Activated CD4-positive, alpha-beta T cell treated with anti-CD3 and anti-CD28 coated beads, Interleukin-2, amount 10 ng/mL, durations not matched to agents 24 days and 14 days (primary cell): ENCODE measurements at regions not wholly inside any gene's neighbourhood (a gene's known extent, or its start where the extent isn't known, plus 50 kb on each side); places are given as distances from the start of the nearest gene placed in this dataset.

Source experiments
- DNase-seq: peaks from one replicate; pipeline ENCODE4 v3.0.0; 2022
- H3K27ac Mint-ChIP-seq: one replicate; pipeline ENCODE4 v1.8.0; 2022; ENCODE audit warnings: mild to moderate bottlenecking, mixed read lengths
- H3K27me3 Mint-ChIP-seq: one replicate; pipeline ENCODE4 v1.8.0; 2022; ENCODE audit warnings: mixed read lengths
- H3K36me3 Mint-ChIP-seq: one replicate; pipeline ENCODE4 v1.8.0; 2022; ENCODE audit warnings: low read depth, mild to moderate bottlenecking, mixed read lengths
- H3K4me1 Mint-ChIP-seq: one replicate; pipeline ENCODE4 v1.8.0; 2021; ENCODE audit warnings: mixed read lengths
- H3K4me3 Mint-ChIP-seq: one replicate; pipeline ENCODE4 v1.8.0; 2022; ENCODE audit warnings: mild to moderate bottlenecking, moderate library complexity, mixed read lengths
- H3K9me3 Mint-ChIP-seq: one replicate; pipeline ENCODE4 v1.8.0; 2021; ENCODE audit warnings: mixed read lengths
- intact Hi-C: fragments of 100-400 bp; cut with micrococcal nuclease; formaldehyde crosslinking; loops from one replicate; pipeline ENCODE4 v1.15.1; 2023

DNA sequence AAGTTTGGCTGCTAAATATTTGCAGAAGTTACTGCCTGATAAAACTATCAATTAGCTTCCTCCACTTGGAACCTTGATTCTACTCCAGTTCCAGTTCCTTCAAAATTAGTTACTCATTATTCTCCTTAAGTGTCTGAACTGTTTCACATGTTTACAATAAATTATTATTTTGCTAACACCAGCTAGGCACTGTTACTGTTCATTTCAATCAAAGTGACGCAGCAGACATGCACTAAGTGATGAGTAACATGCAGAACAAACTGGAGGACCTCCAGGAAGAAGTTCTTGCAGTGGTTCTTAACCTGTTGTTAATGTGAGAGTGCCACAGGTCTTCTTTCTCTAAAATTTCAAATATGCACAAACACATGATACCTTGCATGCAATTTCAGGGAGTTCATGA lies 491.8 kb upstream of the SEMA3A start:
- H3K27ac Mint-ChIP-seq: no peak overlapping the region
- no peaks in the 10 kb centered on the region for H3K4me1 Mint-ChIP-seq
- H3K27me3 Mint-ChIP-seq: no peaks in the 10 kb centered on the region
- H3K4me3 Mint-ChIP-seq: no peak overlapping the region
- H3K36me3 Mint-ChIP-seq: no peaks in the 10 kb centered on the region
- no peaks in the 10 kb centered on the region for H3K9me3 Mint-ChIP-seq
- DNase-seq: no peak
- intact Hi-C loops: no loop called here

DNA sequence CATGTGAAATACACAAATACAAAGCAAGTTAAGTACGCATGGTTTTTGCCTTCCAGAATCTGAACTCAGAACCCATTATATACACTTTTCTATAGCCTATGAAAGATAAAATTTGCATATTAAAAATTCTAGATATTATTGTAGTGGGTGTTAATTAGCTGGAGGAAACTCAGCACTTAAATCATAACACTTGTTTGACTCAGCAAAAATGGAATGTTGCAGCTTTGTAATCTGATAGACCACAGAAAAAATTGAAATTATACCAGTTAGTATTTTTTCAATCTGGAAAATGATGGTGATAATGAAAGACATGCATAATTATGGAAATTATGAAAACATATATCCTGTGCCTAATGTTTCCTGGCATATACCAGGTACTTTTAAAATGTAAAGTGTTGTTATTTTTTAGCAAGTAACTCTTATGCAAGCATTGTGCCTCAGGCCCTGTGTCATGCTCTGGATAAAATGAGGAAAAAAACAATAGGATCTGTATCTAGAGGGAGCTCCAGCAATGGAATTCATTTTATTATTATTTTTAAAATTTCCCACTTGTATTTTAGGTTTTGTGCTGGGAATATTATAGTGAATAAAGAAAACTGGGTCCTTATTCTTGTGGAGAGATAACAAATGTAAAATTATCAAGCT lies 490.4 kb upstream of the SEMA3A start:
- Mint-ChIP-seq H3K9me3 (no peaks in the 10 kb centered on the region), H3K4me3 (no peak overlapping the region), H3K36me3 (no peaks in the 10 kb centered on the region), H3K27me3 (no peaks in the 10 kb centered on the region), H3K4me1 (no peaks in the 10 kb centered on the region), H3K27ac (no peak overlapping the region)
- intact Hi-C loops: no loop called here
- DNase-seq: no peak

DNA sequence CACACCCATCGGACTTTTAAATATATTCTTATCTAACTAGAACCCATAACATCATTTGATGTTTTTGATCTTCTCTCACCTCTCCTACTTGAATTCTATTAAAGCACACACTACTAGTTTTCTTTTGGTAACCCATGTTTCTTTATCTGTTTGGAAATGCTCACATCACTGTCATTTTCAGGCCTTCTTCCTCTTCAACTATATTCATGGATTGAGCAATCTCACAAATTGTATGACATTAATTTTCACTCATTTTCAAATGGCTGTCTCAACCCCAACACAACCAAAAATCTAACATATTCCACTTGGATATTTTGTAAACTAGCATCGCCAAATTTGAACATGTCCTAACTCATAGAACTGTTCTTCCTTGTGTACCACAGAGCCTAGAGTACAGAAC lies 488.0 kb upstream of the SEMA3A start:
- Mint-ChIP-seq H3K27ac (no peak overlapping the region), H3K27me3 (no peaks in the 10 kb centered on the region), H3K4me3 (no peak overlapping the region), H3K4me1 (no peaks in the 10 kb centered on the region), H3K9me3 (no peaks in the 10 kb centered on the region), H3K36me3 (no peaks in the 10 kb centered on the region)
- no peak for DNase-seq
- intact Hi-C loops: no loop called here

DNA sequence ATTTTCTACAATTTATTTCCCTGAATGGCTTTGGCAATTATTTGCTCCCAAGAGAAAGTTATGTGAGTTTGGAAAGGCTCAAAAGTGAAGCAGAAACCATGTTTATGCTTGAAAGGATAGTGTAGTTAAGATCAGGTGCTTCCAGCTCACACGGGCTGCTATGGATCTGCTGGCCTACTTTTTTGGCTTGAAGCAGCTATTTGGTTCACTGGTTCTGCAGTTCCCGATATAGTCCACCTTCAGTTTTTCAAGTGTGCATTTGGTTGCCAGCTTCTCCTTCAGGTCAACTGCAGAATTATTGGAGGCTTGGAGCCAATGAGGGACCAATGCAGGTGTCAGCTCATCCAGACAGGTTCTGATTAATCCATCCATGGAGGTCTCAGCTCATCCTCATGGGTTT lies 484.3 kb upstream of the SEMA3A start:
- Mint-ChIP-seq H3K27me3 (no peaks in the 10 kb centered on the region), H3K4me3 (no peak overlapping the region), H3K27ac (no peak overlapping the region), H3K36me3 (no peaks in the 10 kb centered on the region), H3K4me1 (peaks cover 5% of the 10 kb centered on the region), H3K9me3 (no peaks in the 10 kb centered on the region)
- intact Hi-C loops: no loop called here
- DNase-seq: no peak

DNA sequence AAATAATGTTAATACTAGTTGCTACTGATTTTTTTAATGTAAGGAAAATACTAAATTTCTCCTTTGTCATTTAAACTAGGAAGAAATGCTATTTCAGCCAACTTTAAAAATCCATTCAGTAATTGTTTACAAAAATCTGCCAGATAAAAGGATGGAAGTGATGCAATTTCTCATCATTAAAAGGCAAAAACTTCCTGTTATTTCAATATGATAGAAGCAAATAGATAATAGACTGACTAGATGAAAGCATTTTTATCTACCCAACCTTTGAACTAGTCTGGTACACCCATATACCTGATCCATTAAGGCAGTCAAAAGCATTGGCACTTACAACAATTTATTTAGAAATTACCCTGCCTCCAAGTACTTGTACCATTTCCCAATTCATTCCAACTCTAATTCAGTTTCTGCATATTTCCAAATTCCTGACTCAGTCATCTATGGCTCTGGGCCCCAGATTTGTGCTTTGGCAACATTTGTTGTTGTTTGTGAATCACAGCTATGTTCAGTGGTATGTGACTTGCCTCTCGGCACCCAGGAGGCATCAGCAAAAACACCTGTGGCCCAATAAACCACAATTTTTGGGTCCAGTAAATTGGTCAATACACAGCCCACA lies 482.6 kb upstream of the SEMA3A start:
- Mint-ChIP-seq H3K36me3 (no peaks in the 10 kb centered on the region), H3K4me3 (no peak overlapping the region), H3K27ac (no peak overlapping the region), H3K4me1 (peaks cover 5% of the 10 kb centered on the region), H3K9me3 (no peaks in the 10 kb centered on the region), H3K27me3 (no peaks in the 10 kb centered on the region)
- no peak for DNase-seq
- intact Hi-C loops: no loop called here

DNA sequence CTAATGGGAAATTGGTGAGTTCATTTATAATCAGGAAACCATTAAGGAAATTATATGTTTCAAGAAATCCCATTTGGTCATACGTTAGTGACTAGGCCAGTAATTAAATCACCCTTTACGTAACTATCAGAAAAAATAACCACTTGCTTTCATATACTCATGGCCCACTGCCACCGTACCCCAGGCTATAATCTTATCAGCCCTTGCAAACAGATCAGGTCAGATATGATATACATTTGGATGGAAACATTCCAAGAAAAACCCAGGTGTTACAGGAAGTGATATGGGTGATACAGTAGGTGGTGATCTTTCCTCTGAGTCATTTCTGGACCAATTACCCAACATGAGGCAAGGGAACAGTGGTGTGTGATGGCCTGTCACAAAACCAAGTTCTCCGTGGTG lies 481.0 kb upstream of the SEMA3A start:
- H3K9me3 Mint-ChIP-seq: no peaks in the 10 kb centered on the region

DNA sequence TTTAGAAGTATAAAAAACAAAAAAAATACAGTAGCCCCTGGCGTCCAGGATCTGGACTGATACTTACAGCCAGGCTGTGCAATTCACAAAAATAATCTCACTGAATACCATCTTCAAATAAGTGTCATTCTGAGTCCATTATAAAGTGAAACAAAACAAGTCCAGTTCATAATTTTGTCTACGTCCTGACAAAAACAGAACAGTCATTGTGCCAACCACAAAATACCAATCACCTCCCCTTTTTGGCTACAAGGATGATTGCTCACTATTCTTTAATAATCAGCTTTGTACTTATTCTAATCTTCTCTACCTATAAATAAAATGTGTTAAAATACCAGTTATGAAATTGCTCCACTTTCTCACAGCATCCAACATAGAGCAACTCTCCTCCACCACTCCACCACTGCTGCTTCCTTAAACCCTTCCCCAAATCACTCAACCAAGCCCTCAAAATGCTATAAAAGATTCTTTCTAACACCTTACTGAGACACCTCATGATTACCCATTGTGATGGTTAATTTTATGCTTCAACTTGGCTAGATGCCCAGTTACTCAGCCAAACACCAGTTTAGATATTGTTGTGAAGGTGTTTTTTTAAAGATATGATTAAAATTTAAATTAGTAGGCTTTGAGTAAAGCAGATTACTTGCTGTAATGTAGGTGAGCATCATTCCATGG lies 479.8 kb upstream of the SEMA3A start:
- Mint-ChIP-seq H3K4me1 (peaks cover 5% of the 10 kb centered on the region), H3K27ac (no peak overlapping the region), H3K9me3 (no peaks in the 10 kb centered on the region), H3K36me3 (no peaks in the 10 kb centered on the region), H3K4me3 (no peak overlapping the region), H3K27me3 (no peaks in the 10 kb centered on the region)
- intact Hi-C loops: no loop called here
- DNase-seq: no peak

More for the DNA sequence above, 481.0 kb upstream of the SEMA3A start:
- H3K4me3 Mint-ChIP-seq: no peak overlapping the region
- H3K36me3 Mint-ChIP-seq: no peaks in the 10 kb centered on the region
- no peak overlapping the region for H3K27ac Mint-ChIP-seq
- no peak for DNase-seq
- peaks cover 5% of the 10 kb centered on the region for H3K4me1 Mint-ChIP-seq
- no peaks in the 10 kb centered on the region for H3K27me3 Mint-ChIP-seq
- intact Hi-C loops: no loop called here

DNA sequence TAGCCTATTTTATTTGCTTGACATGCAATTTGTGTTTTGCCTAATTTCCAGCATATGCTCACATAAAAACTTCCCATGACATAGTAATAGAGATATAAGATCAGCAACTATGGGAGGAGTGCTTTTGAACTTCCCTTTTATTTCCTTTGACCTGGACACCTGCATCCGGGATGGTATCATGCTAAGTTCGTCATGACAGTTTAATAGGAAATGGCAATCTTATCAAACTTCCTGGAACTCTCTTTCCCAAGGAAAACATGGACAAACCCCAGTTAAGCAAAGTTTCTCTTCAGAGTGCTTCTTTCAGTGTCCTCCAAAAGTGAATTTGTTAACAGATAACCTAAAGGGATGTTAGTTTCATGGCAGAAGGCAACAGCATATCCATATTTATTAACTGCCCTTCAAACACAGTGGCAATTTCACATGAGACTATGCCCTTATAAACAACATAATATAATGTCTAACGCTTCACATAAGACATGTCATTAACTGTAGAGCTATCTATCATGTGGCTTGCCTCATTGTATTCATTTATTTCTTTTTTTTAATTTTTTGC lies 474.7 kb upstream of the SEMA3A start:
- Mint-ChIP-seq H3K27ac (no peak overlapping the region), H3K9me3 (no peaks in the 10 kb centered on the region), H3K4me1 (no peaks in the 10 kb centered on the region), H3K4me3 (no peak overlapping the region), H3K27me3 (no peaks in the 10 kb centered on the region), H3K36me3 (no peaks in the 10 kb centered on the region)
- DNase-seq: no peak
- intact Hi-C loops: no loop called here

DNA sequence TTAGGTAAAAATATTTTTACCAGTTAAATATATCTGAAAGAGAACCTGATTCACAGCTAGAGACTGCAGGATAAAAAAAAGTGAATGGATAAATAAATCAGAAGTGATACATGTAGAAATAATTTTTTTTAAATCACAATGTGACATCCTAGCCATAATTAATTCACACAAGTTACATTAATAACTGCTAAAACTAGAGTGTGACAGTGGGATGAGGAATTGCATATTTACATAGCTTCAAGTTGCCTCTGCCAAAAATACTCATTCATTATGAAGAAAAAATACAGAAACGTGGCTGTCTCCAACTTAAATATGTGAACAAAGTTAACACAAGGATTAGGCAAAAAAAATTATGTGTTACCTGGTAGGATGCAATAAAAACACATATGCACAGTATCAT lies 473.5 kb upstream of the SEMA3A start:
- Mint-ChIP-seq H3K4me3 (no peak overlapping the region), H3K36me3 (no peaks in the 10 kb centered on the region), H3K4me1 (no peaks in the 10 kb centered on the region), H3K27me3 (no peaks in the 10 kb centered on the region), H3K9me3 (no peaks in the 10 kb centered on the region), H3K27ac (no peak overlapping the region)
- DNase-seq: no peak
- intact Hi-C loops: no loop called here

DNA sequence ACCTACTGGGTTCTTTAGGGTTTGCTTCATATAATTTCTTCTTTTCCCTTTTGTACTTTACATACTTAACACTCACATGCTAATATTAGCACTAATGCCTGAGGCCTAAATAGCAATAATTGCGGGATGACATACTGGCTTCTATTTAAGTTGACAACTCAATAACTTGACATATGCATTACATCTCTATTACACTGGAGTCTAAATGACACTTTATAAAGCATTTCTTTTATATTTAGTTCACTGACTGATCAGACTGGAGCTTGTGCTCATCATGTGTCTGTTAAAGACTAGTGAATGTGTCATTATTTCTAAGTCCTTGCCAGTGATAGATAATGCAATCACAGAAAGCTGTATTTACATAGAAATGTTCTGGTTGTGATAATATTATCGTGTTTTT lies 472.1 kb upstream of the SEMA3A start:
- no peak for DNase-seq
- no peak overlapping the region for H3K4me3 Mint-ChIP-seq
- no peak overlapping the region for H3K27ac Mint-ChIP-seq
- H3K27me3 Mint-ChIP-seq: no peaks in the 10 kb centered on the region
- no peaks in the 10 kb centered on the region for H3K36me3 Mint-ChIP-seq
- intact Hi-C loops: no loop called here
- H3K4me1 Mint-ChIP-seq: no peaks in the 10 kb centered on the region
- H3K9me3 Mint-ChIP-seq: no peaks in the 10 kb centered on the region

DNA sequence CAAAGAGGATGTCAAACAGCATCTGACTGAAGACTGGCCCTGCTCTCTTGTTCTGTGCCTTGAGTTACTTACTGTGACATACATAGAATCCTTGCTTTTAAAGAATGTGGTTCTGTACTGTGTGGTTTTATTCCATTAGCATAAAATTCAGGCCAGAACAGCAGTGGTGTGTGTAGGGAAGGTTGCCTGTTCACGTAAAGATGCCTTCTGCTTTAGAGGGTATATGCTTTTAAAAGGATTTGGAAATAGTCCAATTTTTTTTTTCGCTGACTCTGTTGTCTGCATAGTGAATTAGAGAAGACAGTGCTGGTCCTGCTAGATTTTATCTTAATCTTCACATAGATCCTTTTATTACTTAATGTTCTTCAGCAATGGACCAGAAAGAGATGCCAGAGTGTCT lies 470.8 kb upstream of the SEMA3A start:
- no peak overlapping the region for H3K27ac Mint-ChIP-seq
- H3K27me3 Mint-ChIP-seq: no peaks in the 10 kb centered on the region
- no peak overlapping the region for H3K4me3 Mint-ChIP-seq
- intact Hi-C loops: no loop called here
- H3K9me3 Mint-ChIP-seq: no peaks in the 10 kb centered on the region
- no peak for DNase-seq
- H3K36me3 Mint-ChIP-seq: no peaks in the 10 kb centered on the region
- no peaks in the 10 kb centered on the region for H3K4me1 Mint-ChIP-seq

DNA sequence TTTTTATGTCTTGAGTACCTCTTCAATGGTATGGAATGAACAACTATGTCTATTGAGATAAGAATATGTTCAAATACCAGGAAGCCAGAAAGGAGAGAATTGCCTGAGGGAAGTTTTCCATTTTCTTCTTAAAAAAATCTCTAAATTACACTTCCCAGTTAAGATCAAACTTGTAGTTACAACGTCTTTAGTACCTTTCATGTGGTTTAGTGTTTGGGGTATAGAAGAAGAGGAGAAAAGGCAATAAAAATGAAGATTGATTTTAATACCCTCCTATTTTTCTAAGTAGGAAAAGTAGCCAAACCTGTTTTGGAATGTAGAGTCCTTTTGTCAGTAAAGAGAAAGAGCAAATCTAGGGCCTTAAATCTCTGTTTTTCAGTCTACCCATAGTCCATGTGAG lies 470.0 kb upstream of the SEMA3A start:
- no peak overlapping the region for H3K4me3 Mint-ChIP-seq

DNA sequence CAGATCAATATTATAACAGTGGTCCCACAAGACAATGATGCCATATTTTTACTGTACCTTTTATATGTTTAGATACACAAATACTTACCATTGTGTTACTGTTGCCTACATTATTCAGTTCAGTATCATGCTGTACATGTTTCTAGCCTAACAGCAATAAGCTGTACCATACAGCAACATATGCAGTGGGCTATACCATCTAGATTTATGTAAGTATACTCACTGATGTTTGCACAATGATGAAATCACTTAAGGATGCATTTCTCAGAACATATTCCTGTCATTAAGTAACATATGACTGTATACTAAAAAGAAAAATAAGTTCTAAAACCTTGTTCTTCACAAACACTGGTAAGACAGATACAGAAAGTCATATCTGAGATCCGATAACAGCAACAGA lies 468.6 kb upstream of the SEMA3A start:
- no peak overlapping the region for H3K4me3 Mint-ChIP-seq
- no peak for DNase-seq
- intact Hi-C loops: no loop called here
- H3K9me3 Mint-ChIP-seq: no peaks in the 10 kb centered on the region
- no peaks in the 10 kb centered on the region for H3K4me1 Mint-ChIP-seq
- H3K27me3 Mint-ChIP-seq: no peaks in the 10 kb centered on the region
- H3K27ac Mint-ChIP-seq: no peak overlapping the region
- H3K36me3 Mint-ChIP-seq: no peaks in the 10 kb centered on the region

More for the DNA sequence above, 470.0 kb upstream of the SEMA3A start:
- H3K27ac Mint-ChIP-seq: no peak overlapping the region
- H3K9me3 Mint-ChIP-seq: no peaks in the 10 kb centered on the region
- H3K4me1 Mint-ChIP-seq: no peaks in the 10 kb centered on the region
- DNase-seq: no peak
- H3K36me3 Mint-ChIP-seq: no peaks in the 10 kb centered on the region
- no peaks in the 10 kb centered on the region for H3K27me3 Mint-ChIP-seq
- intact Hi-C loops: no loop called here

DNA sequence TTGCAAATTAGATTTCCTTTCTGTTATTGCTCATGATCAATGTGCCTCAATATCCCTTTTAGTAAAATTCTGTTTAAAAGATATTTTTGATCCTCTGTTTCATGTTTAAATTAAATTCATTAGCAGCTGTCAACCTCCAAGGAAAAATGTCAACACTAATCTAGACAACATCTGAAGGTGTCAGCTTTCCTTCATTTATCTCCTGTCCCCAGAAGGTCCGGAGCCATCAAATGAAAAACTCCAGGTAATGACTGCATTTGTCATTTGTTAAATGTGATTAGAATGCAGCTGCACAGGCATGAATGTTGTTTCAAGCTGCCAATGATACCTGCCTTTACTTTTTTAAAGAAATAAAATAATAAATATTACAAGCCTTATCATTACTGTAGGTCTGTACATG lies 463.7 kb upstream of the SEMA3A start:
- Mint-ChIP-seq H3K9me3 (no peaks in the 10 kb centered on the region), H3K27ac (no peak overlapping the region)

More for the DNA sequence above, 463.7 kb upstream of the SEMA3A start:
- Mint-ChIP-seq H3K4me1 (no peaks in the 10 kb centered on the region), H3K27me3 (no peaks in the 10 kb centered on the region), H3K36me3 (no peaks in the 10 kb centered on the region), H3K4me3 (no peak overlapping the region)
- intact Hi-C loops: no loop called here
- DNase-seq: no peak
